ENCODE measurements at regions not wholly inside any gene's neighbourhood (a gene's known extent, or its start where the extent isn't known, plus 50 kb on each side); places are given as distances from the start of the nearest gene placed in this dataset.

DNA sequence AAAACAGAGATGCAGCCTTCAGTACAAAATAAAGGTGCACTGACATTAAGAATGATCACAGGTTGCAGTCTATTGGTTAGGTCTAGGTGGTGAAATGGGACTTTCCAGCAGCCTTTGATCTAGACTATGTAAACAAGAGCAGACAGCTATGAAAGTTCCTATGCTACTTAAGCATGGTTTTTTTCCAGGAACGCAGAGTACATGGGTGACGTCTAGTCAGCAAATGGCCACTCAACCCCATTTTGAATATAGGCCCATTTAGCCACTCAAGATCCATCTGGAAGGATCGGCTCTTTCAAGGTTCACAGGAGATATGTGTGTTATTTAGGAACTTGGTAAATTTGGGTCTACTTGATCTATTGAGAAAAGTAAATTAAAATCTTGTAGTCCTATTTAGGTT lies 1424.6 kb upstream of the LRRTM3 start:
- TF ChIP-seq, protein P1, sequence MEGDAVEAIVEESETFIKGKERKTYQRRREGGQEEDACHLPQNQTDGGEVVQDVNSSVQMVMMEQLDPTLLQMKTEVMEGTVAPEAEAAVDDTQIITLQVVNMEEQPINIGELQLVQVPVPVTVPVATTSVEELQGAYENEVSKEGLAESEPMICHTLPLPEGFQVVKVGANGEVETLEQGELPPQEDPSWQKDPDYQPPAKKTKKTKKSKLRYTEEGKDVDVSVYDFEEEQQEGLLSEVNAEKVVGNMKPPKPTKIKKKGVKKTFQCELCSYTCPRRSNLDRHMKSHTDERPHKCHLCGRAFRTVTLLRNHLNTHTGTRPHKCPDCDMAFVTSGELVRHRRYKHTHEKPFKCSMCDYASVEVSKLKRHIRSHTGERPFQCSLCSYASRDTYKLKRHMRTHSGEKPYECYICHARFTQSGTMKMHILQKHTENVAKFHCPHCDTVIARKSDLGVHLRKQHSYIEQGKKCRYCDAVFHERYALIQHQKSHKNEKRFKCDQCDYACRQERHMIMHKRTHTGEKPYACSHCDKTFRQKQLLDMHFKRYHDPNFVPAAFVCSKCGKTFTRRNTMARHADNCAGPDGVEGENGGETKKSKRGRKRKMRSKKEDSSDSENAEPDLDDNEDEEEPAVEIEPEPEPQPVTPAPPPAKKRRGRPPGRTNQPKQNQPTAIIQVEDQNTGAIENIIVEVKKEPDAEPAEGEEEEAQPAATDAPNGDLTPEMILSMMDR (IDR thresholded peaks at IDR 0.05) = no peak
- no peak for TF ChIP-seq POLR2A (IDR thresholded peaks at IDR 0.05)
- no peak for TF ChIP-seq POLR2AphosphoS5 (IDR thresholded peaks at IDR 0.05)
